ENCODE measurements at regions not wholly inside any gene's neighbourhood (a gene's known extent, or its start where the extent isn't known, plus 50 kb on each side); places are given as distances from the start of the nearest gene placed in this dataset.

GRCh38 chr19:30066781-30067759 is 125.0 kb downstream of the URI1 start:
- TF ChIP-seq TCF12 (IDR thresholded peaks at IDR 0.05; ENCODE audit: low read depth, low read length) (no peak), YY1 (IDR thresholded peaks at IDR 0.05; ENCODE audit: low read depth, low read length) (no peak), POLR2AphosphoS5 (IDR thresholded peaks at IDR 0.05; ENCODE audit: low read length) (no peak), PBX3 (IDR thresholded peaks at IDR 0.05; ENCODE audit: insufficient replicate concordance, low read depth, low read length) (no peak), KDM1A (IDR thresholded peaks at IDR 0.05; ENCODE audit: borderline replicate concordance) (no peak), CTCF (IDR thresholded peaks at IDR 0.05 in 2 of 3, conservative IDR thresholded peaks at IDR 0.05 in 1 of 3; ENCODE audit: control insufficient read depth in 2 of 3, extremely low read depth in 1 of 3, insufficient read depth in 1 of 3, low read depth in 3 of 3, low read length in 3 of 3) (no peak), SKIL (IDR thresholded peaks at IDR 0.05; ENCODE audit: low read depth, poor library complexity, severe bottlenecking) (no peak), STAT1 (conservative IDR thresholded peaks at IDR 0.05) (no peak), NRF1 (conservative IDR thresholded peaks at IDR 0.05; ENCODE audit: low read depth, low read length) (no peak), HDAC6 (IDR thresholded peaks at IDR 0.05; ENCODE audit: unreplicated experiment) (no peak), IKZF2 (IDR thresholded peaks at IDR 0.05) (no peak), GABPA (IDR thresholded peaks at IDR 0.05; ENCODE audit: low read depth) (no peak), EP300 (IDR thresholded peaks at IDR 0.05; ENCODE audit: borderline replicate concordance in 1 of 2, control insufficient read depth in 1 of 2, low read depth in 2 of 2, low read length in 2 of 2) (no peak), ATF7 (IDR thresholded peaks at IDR 0.05; ENCODE audit: low read depth) (no peak)
